ENCODE measurements at regions not wholly inside any gene's neighbourhood (a gene's known extent, or its start where the extent isn't known, plus 50 kb on each side); places are given as distances from the start of the nearest gene placed in this dataset.

- TF ChIP-seq POLR2A (IDR thresholded peaks at IDR 0.05) (no peak), CTCF (IDR thresholded peaks at IDR 0.05) (no peak)
Observed at GRCh38 chr3:117837391-117837790, 1127.8 kb downstream of the TUSC7 start.

Measured in lower leg skin (tissue), 3 donors.